WERI-Rb-1 (cell line): ENCODE measurements at regions not wholly inside any gene's neighbourhood (a gene's known extent, or its start where the extent isn't known, plus 50 kb on each side); places are given as distances from the start of the nearest gene placed in this dataset.

ENCODE experiments used
- DNase-seq: peaks from one replicate; pipeline ENCODE4 v3.0.0-alpha.2; 2020
- H3K27ac ChIP-seq: fragments of 250-450 bp; sonication (Bioruptor Pico); 2 replicates; pipeline ENCODE4 v1.5.1; 2020; ENCODE audit warnings: mild to moderate bottlenecking, moderate library complexity
- H3K27me3 ChIP-seq: fragments of 250-450 bp; sonication (Bioruptor Pico); 2 replicates; pipeline ENCODE4 v1.5.1; 2021; ENCODE audit warnings: mild to moderate bottlenecking, low read depth, moderate library complexity; ENCODE audit not compliant: insufficient read depth, severe bottlenecking
- H3K36me3 ChIP-seq: fragments of 250-450 bp; sonication (Bioruptor Pico); 2 replicates; pipeline ENCODE4 v1.5.1; 2020; ENCODE audit warnings: mild to moderate bottlenecking, moderate library complexity
- H3K4me3 ChIP-seq: 2 replicates; pipeline ENCODE4 v1.5.1; 2011; ENCODE audit warnings: low read depth, mild to moderate bottlenecking, control low read depth, low read length
- H3K9me3 ChIP-seq: fragments of 250-450 bp; sonication (Bioruptor Pico); 2 replicates; pipeline ENCODE4 v1.5.1; 2021; ENCODE audit warnings: mild to moderate bottlenecking, moderate library complexity; ENCODE audit not compliant: severe bottlenecking
- CTCF ChIP-seq: IDR thresholded peaks from 2 replicates; pipeline ENCODE4 v1.5.1; 2011; ENCODE audit warnings: low read depth, mild to moderate bottlenecking, control low read depth, inconsistent platforms, low read length

- no peak for TF ChIP-seq CTCF
- H3K27ac ChIP-seq: no peak overlapping the region
Measured at GRCh38 chr7:46809886-46810285, 772.0 kb downstream of the TNS3 start.

GRCh38 chr7:46806856-46807255 lies 775.1 kb downstream of the TNS3 start:
- H3K4me3 ChIP-seq: no peak overlapping the region
- no peaks in the 10 kb centered on the region for H3K27me3 ChIP-seq
- no peaks in the 10 kb centered on the region for H3K9me3 ChIP-seq
- TF ChIP-seq CTCF: no peak
- H3K27ac ChIP-seq: no peak overlapping the region
- DNase-seq: no peak
- no peaks in the 10 kb centered on the region for H3K36me3 ChIP-seq

More at GRCh38 chr7:46809886-46810285, 772.0 kb downstream of the TNS3 start:
- H3K36me3 ChIP-seq: no peaks in the 10 kb centered on the region
- DNase-seq: no peak
- H3K4me3 ChIP-seq: no peak overlapping the region
- H3K27me3 ChIP-seq: no peaks in the 10 kb centered on the region
- H3K9me3 ChIP-seq: no peaks in the 10 kb centered on the region

- Histone ChIP-seq H3K27me3 (no peaks in the 10 kb centered on the region), H3K27ac (no peak overlapping the region), H3K9me3 (no peaks in the 10 kb centered on the region), H3K4me3 (no peak overlapping the region), H3K36me3 (no peaks in the 10 kb centered on the region)
- no peak for DNase-seq
- no peak for TF ChIP-seq CTCF
Measured at GRCh38 chr7:46802479-46802878, 779.4 kb downstream of the TNS3 start.

- no peaks in the 10 kb centered on the region for H3K9me3 ChIP-seq
- no peak for DNase-seq
- H3K27me3 ChIP-seq: no peaks in the 10 kb centered on the region
- no peak for TF ChIP-seq CTCF
- H3K27ac ChIP-seq: no peak overlapping the region
- no peak overlapping the region for H3K4me3 ChIP-seq
- no peaks in the 10 kb centered on the region for H3K36me3 ChIP-seq
Measured at GRCh38 chr7:46791188-46791587, 790.7 kb downstream of the TNS3 start.

- no peaks in the 10 kb centered on the region for H3K36me3 ChIP-seq
- H3K4me3 ChIP-seq: no peak overlapping the region
- no peak for TF ChIP-seq CTCF
- DNase-seq: no peak
- H3K27ac ChIP-seq: no peak overlapping the region
- H3K27me3 ChIP-seq: no peaks in the 10 kb centered on the region
- no peaks in the 10 kb centered on the region for H3K9me3 ChIP-seq
Measured at GRCh38 chr7:46786995-46787394, 794.9 kb downstream of the TNS3 start.

GRCh38 chr7:46786221-46786954 lies 795.5 kb downstream of the TNS3 start:
- no peak for TF ChIP-seq CTCF
- no peak overlapping the region for H3K4me3 ChIP-seq

More at GRCh38 chr7:46786221-46786954, 795.5 kb downstream of the TNS3 start:
- no peaks in the 10 kb centered on the region for H3K36me3 ChIP-seq
- DNase-seq: no peak
- no peak overlapping the region for H3K27ac ChIP-seq
- H3K27me3 ChIP-seq: no peaks in the 10 kb centered on the region
- H3K9me3 ChIP-seq: no peaks in the 10 kb centered on the region
